PC-9 (cell line): ENCODE measurements at regions not wholly inside any gene's neighbourhood (a gene's known extent, or its start where the extent isn't known, plus 50 kb on each side); places are given as distances from the start of the nearest gene placed in this dataset.

ENCODE experiments used
- EZH2 ChIP-seq: fragments of 200-600 bp; sonication (generic); IDR thresholded peaks from 2 replicates; pipeline ENCODE4 v1.8.0; 2017; ENCODE audit warnings: antibody characterized with exemption, low read depth
- TF ChIP-seq, protein P1 (sequence below): fragments of 200-600 bp; sonication (generic); conservative IDR thresholded peaks from 2 replicates; pipeline ENCODE4 v1.6.1; 2017; ENCODE audit warnings: mixed run types, antibody characterized with exemption, mild to moderate bottlenecking, moderate library complexity

DNA sequence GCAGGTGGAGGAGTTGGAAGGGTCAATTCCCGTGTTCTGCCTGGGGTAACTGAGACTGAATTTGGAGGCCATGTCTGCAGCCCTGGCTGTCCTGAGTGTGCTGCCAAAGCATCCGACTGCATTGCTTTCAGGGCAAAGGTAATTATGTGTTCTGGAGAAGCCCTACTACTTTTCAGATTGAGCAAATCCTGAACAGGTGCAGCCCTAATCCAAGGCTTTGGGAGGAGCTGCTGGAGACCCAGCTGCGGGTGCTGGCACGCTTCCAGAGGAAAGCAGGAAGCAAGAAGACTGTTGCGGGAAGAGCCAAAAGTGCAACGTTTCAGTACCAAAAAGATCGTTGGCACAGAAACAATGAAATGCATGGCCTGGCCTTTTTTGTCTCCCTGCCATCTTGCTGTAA lies 73.7 kb upstream of the NRIP1 start:
- TF ChIP-seq, protein P1, sequence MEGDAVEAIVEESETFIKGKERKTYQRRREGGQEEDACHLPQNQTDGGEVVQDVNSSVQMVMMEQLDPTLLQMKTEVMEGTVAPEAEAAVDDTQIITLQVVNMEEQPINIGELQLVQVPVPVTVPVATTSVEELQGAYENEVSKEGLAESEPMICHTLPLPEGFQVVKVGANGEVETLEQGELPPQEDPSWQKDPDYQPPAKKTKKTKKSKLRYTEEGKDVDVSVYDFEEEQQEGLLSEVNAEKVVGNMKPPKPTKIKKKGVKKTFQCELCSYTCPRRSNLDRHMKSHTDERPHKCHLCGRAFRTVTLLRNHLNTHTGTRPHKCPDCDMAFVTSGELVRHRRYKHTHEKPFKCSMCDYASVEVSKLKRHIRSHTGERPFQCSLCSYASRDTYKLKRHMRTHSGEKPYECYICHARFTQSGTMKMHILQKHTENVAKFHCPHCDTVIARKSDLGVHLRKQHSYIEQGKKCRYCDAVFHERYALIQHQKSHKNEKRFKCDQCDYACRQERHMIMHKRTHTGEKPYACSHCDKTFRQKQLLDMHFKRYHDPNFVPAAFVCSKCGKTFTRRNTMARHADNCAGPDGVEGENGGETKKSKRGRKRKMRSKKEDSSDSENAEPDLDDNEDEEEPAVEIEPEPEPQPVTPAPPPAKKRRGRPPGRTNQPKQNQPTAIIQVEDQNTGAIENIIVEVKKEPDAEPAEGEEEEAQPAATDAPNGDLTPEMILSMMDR: no peak
- no peak for TF ChIP-seq EZH2
